ENCODE measurements at regions not wholly inside any gene's neighbourhood (a gene's known extent, or its start where the extent isn't known, plus 50 kb on each side); places are given as distances from the start of the nearest gene placed in this dataset.
"Not testable (repeated sequence)": the region's sequence is repeated elsewhere in the genome, so short reads cannot be mapped to it uniquely, and the experiment has no call there.

GRCh38 chr5:101535626-101536025 is 632.5 kb upstream of the ST8SIA4 start:
- Mint-ChIP-seq H3K27me3 (ENCODE audit: low read depth) (no peaks in the 10 kb centered on the region), H3K4me1 (no peaks in the 10 kb centered on the region), H3K9me3 (peaks cover 3% of the 10 kb centered on the region), H3K27ac (ENCODE audit: unreplicated experiment) (no peak overlapping the region), H3K36me3 (ENCODE audit: low read depth) (no peaks in the 10 kb centered on the region), H3K4me3 (no peak overlapping the region)
- DNase-seq (ENCODE audit: low read depth, low spot score), result no peak
- TF ChIP-seq, protein P1, sequence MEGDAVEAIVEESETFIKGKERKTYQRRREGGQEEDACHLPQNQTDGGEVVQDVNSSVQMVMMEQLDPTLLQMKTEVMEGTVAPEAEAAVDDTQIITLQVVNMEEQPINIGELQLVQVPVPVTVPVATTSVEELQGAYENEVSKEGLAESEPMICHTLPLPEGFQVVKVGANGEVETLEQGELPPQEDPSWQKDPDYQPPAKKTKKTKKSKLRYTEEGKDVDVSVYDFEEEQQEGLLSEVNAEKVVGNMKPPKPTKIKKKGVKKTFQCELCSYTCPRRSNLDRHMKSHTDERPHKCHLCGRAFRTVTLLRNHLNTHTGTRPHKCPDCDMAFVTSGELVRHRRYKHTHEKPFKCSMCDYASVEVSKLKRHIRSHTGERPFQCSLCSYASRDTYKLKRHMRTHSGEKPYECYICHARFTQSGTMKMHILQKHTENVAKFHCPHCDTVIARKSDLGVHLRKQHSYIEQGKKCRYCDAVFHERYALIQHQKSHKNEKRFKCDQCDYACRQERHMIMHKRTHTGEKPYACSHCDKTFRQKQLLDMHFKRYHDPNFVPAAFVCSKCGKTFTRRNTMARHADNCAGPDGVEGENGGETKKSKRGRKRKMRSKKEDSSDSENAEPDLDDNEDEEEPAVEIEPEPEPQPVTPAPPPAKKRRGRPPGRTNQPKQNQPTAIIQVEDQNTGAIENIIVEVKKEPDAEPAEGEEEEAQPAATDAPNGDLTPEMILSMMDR (conservative IDR thresholded peaks at IDR 0.05), result no peak

DNA sequence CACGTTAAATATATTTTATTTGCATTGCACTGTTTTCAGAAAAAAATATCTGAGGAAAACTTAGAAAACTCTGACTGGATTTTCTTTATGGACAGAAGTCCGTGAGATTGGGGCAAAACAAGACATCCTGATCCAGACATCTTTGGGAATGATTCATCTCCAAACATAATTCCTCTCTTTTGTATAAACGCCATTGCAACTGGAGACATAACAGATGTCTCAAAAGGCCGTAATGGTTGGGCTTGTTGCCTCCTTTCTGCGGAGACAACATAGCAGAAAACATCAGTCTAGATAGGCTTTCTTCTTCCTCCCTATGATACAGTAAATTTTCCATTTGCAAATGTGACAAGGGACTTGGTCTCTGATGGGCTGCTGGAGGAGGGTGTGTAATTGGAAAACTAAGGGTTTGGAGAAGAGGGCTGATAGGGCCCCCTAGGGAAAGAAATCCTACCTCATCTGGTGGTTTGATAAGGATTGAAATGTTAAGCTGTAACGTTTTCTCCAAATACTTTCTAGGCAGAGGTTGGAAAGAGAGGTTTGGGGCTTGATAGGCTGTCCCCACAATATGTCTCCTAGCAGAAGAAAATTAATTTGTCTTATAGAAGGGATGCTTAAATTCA is 631.5 kb upstream of the ST8SIA4 start:
- Mint-ChIP-seq H3K9me3 (peaks cover 3% of the 10 kb centered on the region), H3K4me1 (no peaks in the 10 kb centered on the region), H3K36me3 (ENCODE audit: low read depth) (no peaks in the 10 kb centered on the region), H3K4me3 (no peak overlapping the region), H3K27me3 (ENCODE audit: low read depth) (no peaks in the 10 kb centered on the region), H3K27ac (ENCODE audit: unreplicated experiment) (no peak overlapping the region)
- DNase-seq (ENCODE audit: low read depth, low spot score), result no peak
- TF ChIP-seq, protein P1 (conservative IDR thresholded peaks at IDR 0.05), result no peak

DNA sequence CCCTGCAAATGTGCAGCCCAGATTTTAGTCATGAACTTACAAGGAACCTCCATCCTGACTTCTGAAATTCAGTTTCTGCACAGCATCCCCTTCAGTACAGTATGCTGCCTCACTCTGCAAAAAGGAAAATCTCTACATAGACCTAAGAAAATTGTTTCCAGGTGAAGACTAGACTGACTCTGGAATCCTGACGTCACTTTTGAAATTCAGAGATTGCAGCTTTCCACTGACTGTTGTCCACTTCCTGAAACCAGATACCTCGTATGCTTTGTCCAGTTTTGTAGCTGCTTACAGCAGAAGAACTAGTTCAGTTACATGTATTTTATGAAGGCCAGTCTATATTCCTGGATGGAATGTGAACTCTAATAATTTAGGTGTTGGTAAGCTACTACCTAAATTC is 629.3 kb upstream of the ST8SIA4 start:
- Mint-ChIP-seq H3K9me3 (no peaks in the 10 kb centered on the region), H3K4me1 (no peaks in the 10 kb centered on the region), H3K27ac (ENCODE audit: unreplicated experiment) (no peak overlapping the region), H3K4me3 (no peak overlapping the region), H3K36me3 (ENCODE audit: low read depth) (no peaks in the 10 kb centered on the region), H3K27me3 (ENCODE audit: low read depth) (no peaks in the 10 kb centered on the region)
- TF ChIP-seq, protein P1 (conservative IDR thresholded peaks at IDR 0.05), result no peak
- no peak for DNase-seq (ENCODE audit: low read depth, low spot score)

DNA sequence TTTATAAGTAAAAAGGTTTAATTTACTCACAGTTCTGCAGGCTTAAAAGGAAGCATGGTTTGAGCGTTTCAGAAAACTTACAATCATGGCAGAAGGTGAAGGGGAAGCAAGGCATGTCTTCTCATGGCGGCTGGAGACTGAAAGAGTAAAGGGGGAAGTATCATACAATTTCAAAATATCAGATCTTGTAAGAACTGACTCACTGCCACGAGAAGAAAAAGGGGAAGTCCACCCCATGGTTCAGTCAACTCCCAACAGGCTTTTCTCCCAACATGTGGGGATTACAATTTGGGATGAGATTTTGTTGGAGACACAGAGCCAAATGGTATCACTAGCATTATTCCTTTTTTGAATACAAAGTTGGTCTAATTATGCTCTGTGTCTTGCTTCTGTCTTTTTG is 627.9 kb upstream of the ST8SIA4 start:
- H3K27me3 Mint-ChIP-seq (ENCODE audit: low read depth), result no peaks in the 10 kb centered on the region
- no peak overlapping the region for H3K4me3 Mint-ChIP-seq
- TF ChIP-seq, protein P1 (conservative IDR thresholded peaks at IDR 0.05), result no peak
- DNase-seq (ENCODE audit: low read depth, low spot score), result no peak
- no peak overlapping the region for H3K27ac Mint-ChIP-seq (ENCODE audit: unreplicated experiment)
- no peaks in the 10 kb centered on the region for H3K4me1 Mint-ChIP-seq
- H3K36me3 Mint-ChIP-seq (ENCODE audit: low read depth), result no peaks in the 10 kb centered on the region
- H3K9me3 Mint-ChIP-seq, result no peaks in the 10 kb centered on the region

DNA sequence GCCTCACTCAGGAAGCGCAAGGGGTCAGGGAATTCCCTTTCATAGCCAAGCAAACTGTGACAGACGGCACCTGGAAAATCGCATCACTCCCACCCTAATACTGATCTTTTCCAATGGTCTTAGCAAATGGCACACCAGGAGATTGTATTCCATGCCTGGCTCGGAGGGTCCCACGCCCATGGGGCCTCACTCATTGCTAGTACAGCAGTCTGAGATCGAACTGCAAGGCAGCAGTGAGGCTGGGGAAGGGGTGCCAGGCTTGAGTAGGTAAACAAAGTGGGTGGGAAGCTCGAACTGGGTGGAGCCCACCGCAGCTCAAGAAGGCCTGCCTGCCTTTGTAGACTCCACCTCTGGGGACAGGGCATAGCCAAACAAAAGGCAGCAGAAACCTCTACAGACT is 626.0 kb upstream of the ST8SIA4 start:
- not testable (repeated sequence) for H3K27ac Mint-ChIP-seq (ENCODE audit: unreplicated experiment)

GRCh38 chr5:101520417-101520816 is 617.3 kb upstream of the ST8SIA4 start:
- peaks cover 8% of the 10 kb centered on the region for H3K9me3 Mint-ChIP-seq
- DNase-seq (ENCODE audit: low read depth, low spot score), result no peak
- TF ChIP-seq, protein P1 (conservative IDR thresholded peaks at IDR 0.05), result no peak
- H3K27me3 Mint-ChIP-seq (ENCODE audit: low read depth), result no peaks in the 10 kb centered on the region
- no peaks in the 10 kb centered on the region for H3K36me3 Mint-ChIP-seq (ENCODE audit: low read depth)
- no peak overlapping the region for H3K27ac Mint-ChIP-seq (ENCODE audit: unreplicated experiment)
- H3K4me1 Mint-ChIP-seq, result no peaks in the 10 kb centered on the region
- H3K4me3 Mint-ChIP-seq, result no peak overlapping the region

More for the DNA sequence above, 626.0 kb upstream of the ST8SIA4 start:
- H3K27me3 Mint-ChIP-seq (ENCODE audit: low read depth); H3K9me3 Mint-ChIP-seq; H3K4me1 Mint-ChIP-seq; H3K36me3 Mint-ChIP-seq (ENCODE audit: low read depth); DNase-seq (ENCODE audit: low read depth, low spot score); H3K4me3 Mint-ChIP-seq: not testable (repeated sequence)
